T1000 (cell line): ENCODE measurements at regions not wholly inside any gene's neighbourhood (a gene's known extent, or its start where the extent isn't known, plus 50 kb on each side); places are given as distances from the start of the nearest gene placed in this dataset.
"Not testable (repeated sequence)": the region's sequence is repeated elsewhere in the genome, so short reads cannot be mapped to it uniquely, and the experiment has no call there.

ENCODE experiments used
- DNase-seq: peaks from one replicate; lab custom pipeline; 2025; ENCODE audit warnings: mixed read lengths; lab: John Stamatoyannopoulos, UW

DNA sequence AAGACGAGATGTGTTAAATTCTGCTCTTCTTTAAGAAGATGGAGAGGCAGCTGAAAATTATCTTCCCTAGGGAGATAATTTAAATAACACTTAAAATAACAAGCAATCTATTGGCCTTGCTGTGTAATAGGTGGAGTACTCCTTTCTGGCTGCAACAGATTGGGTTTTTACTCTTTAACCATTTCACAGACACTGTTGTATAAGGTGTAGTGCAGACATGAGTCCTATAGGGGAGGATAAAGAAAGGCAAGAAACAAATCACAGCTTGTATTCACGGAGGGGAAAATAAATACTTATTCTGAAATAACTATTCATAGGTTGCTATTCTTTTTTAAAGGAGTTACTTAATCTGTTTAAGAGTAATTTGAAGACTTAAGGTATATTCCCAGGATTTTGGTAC is 252.0 kb downstream of the ZPLD1 start:
- no peak for DNase-seq

- DNase-seq: no peak
Measured at GRCh38 chr3:102687851-102688555, 253.2 kb downstream of the ZPLD1 start.

GRCh38 chr3:102688556-102688930 is 253.7 kb downstream of the ZPLD1 start:
- no peak for DNase-seq

DNA sequence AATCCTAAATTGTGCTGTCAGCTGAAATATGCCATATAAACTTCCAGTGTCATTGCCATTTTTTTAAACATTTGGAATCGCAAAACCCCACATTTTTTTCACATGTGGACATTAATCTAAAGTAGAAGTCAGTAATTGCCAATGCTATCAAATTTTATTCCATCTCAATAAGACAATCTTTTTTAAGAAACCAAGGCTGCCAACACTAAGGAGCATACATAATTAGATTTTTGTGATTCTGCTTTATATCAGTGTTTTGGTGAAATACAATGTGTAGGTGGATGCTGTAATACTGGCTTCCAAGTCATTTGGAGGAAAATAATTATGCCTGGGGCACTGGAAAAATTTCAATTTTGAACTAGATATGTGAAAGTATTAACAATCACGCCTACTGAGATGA is 256.7 kb downstream of the ZPLD1 start:
- no peak for DNase-seq

DNA sequence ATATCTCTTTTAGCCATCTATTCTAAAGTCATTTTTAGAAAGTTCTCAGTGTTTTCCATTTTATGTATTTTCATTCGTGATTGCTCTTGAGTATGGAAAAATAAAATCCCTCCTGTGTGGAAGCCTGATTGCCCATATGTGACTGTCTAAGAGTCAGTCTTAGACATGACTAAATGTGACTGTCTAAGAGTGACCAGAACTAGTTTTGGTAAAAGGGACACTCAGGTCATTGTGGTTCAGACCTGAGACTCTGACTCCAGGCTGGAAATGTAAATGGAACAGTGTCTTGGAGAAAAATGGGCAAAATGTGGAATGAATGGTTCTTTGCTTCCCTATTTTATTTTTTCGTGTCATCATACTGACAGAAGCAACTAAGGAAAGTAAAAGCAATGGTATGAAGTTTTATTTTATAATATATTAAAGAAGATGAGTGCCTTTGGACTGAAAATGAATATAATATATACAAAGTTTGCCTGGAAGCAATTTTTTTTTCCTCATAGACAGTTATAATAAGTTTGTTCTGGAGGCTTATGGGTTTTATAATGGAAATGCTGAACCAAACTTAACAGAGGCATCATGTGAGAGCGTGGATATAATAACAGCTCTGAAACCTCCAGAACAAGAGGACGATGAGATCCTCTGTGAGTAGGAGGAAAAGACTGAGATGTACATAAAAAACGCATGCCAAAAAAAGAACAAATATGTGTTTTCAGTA is 264.4 kb downstream of the ZPLD1 start:
- no peak for DNase-seq

- DNase-seq: no peak
Measured at GRCh38 chr3:102699819-102700140, 265.0 kb downstream of the ZPLD1 start.

- no peak for DNase-seq
Measured at GRCh38 chr3:102712896-102713295, 278.1 kb downstream of the ZPLD1 start.

DNA sequence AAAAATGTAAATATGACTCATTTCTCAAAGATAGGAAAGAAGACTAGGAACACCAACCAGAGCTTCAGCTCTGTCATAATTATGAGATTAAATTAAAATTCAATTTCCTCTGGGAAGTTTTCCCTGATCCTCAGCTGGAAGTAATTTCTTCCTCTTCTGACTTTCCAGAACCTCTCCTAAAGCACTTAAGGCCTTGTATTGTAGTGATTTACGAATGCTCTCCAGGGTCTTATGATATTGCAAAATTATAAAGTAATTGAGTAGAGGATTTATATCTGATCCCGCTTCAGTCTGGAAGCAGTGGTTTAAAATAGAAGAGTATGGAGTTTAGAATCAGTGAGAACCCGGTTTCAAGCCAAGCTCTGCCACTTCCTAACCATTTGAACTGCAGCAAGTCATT is 279.8 kb downstream of the ZPLD1 start:
- DNase-seq: no peak

DNA sequence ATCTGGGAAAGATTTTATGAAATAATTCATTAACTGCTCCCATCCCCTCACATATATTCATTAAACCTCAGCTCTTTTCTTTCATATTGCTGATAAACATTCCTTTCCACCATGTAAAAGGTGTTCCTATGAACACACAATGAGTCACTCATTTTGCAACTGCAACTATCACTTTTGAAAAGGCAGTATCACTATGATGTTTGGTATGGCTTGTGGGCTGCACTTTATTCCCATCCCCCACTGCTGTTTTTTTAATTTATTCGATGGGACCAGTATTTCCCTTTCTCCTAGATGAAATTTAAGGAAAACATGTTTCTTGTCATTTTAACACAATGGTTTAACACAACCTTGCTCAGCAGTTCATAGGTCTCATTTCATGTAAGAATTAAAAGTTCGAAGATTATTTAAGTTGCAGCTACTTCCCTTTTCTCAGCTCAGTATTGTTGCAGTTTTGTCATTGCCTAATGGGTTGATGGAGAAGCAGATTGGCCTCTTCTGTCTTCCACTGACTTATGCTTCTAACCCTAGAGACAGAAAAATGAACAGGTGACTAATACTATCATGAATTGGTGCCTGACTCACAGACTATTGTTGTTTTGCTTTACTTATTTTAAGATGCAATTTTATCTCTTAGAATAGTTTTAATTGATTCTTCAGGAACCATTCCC is 280.3 kb downstream of the ZPLD1 start:
- DNase-seq: no peak

GRCh38 chr3:102718651-102719050 is 283.8 kb downstream of the ZPLD1 start:
- DNase-seq: no peak

GRCh38 chr3:102722317-102722716 is 287.5 kb downstream of the ZPLD1 start:
- DNase-seq: no peak

GRCh38 chr3:102727340-102727739 is 292.5 kb downstream of the ZPLD1 start:
- DNase-seq: no peak

DNA sequence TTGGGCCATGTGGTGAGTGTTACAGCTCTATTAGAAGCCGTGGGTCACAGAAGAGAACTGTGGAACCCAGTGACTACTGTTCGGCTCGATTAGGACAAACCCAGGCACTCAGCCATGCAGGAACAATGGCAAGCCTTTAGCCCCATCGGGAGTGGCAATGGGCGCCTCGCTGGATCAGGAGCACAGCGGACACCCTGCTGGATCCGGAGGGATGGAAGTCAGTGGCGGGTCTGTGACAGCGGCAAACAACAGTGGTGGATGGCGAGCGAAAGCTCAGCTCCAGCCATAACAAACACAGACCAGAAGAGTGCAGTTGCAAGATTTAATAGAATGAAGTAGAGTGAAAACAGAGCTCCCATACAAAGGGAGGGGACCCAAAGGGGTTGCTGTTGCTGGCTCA is 297.8 kb downstream of the ZPLD1 start:
- not testable (repeated sequence) for DNase-seq

GRCh38 chr3:102733791-102734563 is 299.2 kb downstream of the ZPLD1 start:
- DNase-seq: no peak

DNA sequence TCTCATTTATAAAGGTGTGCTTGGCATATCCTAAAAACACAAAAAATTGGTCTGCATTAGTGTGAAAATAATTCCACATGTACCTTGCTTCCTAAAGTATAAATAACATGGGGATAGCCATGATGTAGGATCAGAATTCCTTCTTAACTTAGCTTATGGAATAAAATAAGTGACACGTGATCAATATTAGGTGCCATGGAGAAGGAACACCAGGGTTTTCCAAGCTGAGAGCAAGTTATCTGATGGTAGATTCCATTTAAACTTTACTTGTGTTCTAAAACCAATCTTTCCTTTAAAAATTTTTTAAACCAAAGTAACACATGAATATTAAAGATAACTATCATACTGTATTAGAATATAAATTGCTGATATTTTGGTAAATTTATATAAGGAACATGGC is 300.5 kb downstream of the ZPLD1 start:
- no peak for DNase-seq

DNA sequence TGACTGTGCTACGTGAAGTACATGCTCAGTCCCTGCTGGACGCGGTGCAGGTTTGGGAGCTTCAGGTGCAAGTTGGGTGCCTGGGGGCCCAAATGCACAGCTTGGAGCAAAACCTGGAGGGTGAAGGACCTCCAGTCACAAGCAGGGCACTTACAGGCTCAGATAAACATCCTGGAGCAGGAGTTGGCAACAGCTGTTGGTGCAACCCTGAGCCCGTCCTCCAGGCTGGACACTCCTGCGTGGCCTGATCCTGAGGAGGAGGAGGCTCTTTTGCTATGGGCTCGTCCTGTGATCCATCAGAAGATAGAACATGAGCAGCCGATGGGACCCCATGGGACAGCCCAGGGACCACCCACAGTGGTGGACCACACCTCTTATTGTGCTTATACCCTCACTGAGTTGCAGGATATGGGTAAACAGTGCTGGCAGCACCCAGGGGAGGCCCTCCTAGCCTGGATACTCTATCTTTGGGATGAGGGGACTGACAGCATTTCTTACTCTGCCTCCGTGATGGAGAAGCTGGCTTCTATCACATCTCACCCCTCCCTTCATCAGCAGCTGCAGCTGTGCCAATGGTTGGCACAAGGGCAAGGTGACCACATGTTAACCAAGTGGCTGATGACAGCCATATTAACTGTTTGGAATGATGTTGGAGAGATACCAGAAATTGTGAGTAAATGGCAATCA is 301.6 kb downstream of the ZPLD1 start:
- no peak for DNase-seq

DNA sequence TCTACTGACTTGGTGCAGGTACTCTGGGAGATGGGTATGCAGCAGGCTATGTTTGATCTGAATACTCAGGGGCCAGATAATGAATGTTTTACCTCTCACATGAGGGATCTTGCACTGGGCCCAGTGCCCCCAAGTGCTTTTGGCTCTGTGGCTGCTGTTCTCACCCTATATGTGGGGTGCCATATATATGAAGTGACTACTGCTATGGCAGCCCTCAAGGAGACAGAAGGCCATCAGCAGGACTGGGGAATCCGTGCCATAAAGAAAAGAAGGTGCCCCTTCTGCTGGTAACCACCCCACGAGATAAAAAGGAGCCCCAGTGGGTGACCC is 302.1 kb downstream of the ZPLD1 start:
- DNase-seq: no peak

DNA sequence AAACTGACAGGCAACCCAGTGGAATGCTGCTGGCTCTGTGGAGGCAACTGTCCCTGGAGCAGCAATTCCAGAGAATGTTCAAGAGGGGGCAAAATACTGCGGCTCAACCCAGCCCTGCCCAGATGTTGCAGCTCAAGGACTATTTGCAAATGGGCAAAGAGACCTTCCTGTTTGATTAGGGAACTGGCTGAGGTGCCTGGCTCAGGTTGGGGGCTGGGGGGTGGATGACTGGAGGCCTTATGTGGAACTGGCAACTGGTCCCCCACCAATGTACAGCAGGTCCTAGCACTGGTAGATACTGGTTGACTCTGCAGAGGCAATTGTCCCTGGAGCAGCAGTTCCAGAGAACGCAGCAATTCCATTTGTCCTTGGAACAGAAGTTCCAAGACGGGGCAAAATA is 302.5 kb downstream of the ZPLD1 start:
- DNase-seq: no peak

- no peak for DNase-seq
Measured at GRCh38 chr3:102741105-102741504, 306.3 kb downstream of the ZPLD1 start.

DNA sequence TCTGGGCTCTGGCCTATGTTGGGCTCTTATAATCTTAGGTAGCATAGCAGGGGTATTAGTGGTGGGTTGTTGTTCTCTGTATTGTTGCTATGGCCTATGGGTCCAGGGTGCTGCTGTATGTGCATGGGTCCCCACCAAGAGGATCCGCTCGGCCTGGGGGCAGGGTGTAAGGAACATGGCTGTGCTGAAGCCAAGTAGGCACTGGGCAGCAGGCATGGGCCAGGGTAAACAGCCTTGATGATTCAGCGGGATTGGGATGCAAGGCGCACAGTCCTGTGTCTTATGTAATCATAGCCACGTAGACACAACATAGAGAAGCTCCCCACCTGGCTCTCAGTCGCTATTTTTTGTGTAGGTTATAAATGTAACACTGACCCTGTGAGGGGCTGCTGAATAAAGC is 306.9 kb downstream of the ZPLD1 start:
- DNase-seq: no peak

GRCh38 chr3:102745881-102746280 is 311.1 kb downstream of the ZPLD1 start:
- no peak for DNase-seq

DNA sequence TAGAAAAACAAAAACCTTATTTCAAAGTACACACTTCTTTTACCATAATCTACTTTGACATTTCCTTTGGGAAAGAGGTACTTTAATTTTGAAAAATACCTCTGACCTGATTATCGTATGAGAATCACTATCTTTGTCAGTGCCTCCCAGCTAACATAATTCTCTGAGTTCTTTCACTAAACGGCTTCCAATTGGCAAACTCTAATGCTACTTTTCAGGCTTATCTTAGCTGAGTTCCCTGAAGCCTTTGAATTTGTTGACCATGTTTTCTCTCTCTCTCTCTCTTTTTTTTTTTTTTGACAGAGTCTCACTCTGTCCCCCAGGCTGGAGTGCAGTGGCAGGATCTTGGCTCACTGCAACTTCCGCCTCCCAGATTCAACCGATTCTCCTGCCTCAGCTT is 312.8 kb downstream of the ZPLD1 start:
- no peak for DNase-seq
